Psoas muscle (tissue), 7 donors: ENCODE measurements at regions not wholly inside any gene's neighbourhood (a gene's known extent, or its start where the extent isn't known, plus 50 kb on each side); places are given as distances from the start of the nearest gene placed in this dataset.

Experiments
- ATAC-seq, 4 donors: fragments of 200-7000 bp; cut with Tn5 transposase; one replicate each; pipeline ENCODE4 v1.9.1; 2020; ENCODE audit warnings: moderate library complexity in 3 of 4, mild to moderate bottlenecking in 2 of 4
- DNase-seq, 2 donors: peaks; one replicate each; pipeline ENCODE4 v3.0.0-alpha.2; 2020
- H3K27ac ChIP-seq: fragments of 200-600 bp; one replicate; pipeline ENCODE4 v1.8.0; 2022
- H3K27me3 ChIP-seq, 3 donors: fragments of 200-600 bp in 1 of 3; one replicate each; pipeline versions ENCODE4 v1.6.1 to v1.8.0; 2013 to 2022; ENCODE audit warnings: low read length in 2 of 3, mild to moderate bottlenecking in 2 of 3, moderate library complexity in 1 of 3; ENCODE audit not compliant: insufficient read depth in 3 of 3
- H3K36me3 ChIP-seq, 2 donors: fragments of 200-600 bp in 1 of 2; one replicate each; pipeline versions ENCODE4 v1.6.1 to v1.8.0; 2013 to 2022; ENCODE audit warnings: low read depth in 1 of 2, mild to moderate bottlenecking in 1 of 2, moderate library complexity in 1 of 2; ENCODE audit not compliant: insufficient read depth in 1 of 2
- H3K4me1 ChIP-seq: fragments of 200-600 bp; one replicate; pipeline ENCODE4 v1.8.0; 2022
- H3K4me3 ChIP-seq: fragments of 200-600 bp; one replicate; pipeline ENCODE4 v1.8.0; 2022; ENCODE audit warnings: mild to moderate bottlenecking
- H3K9me3 ChIP-seq: fragments of 200-600 bp; one replicate; pipeline ENCODE4 v1.8.0; 2022
- CTCF ChIP-seq: fragments of 200-600 bp; IDR thresholded peaks from one replicate; pipeline ENCODE4 v1.8.0; 2022; ENCODE audit warnings: antibody characterized with exemption
- WGBS, 3 donors: extraction: QIAGEN DNeasy Blood & Tissue Kit; methylation state at CpG; one replicate each; pipeline versions ENCODE4 v1.1.6 to v1.1.7; 2013; 5-methylcytosine and 5-hydroxymethylcytosine counted together
- intact Hi-C, 2 donors: fragments of 100-400 bp; cut with DNase I; formaldehyde crosslinking; loops; one replicate each; pipeline versions ENCODE4 v1.11.0 to v1.14.2; 2022
- donor health status: healthy with polysubstance abuse.
- donor health status: DM: no; HTN: no; CAD: no; lungs with moderate emphysema.
- donor health status: Bipolar disorder and iron deficiency.
- donor health status: healthy.
- donor health status: DM: yes; HTN: yes; CAD: no.
- donor health status: DM: no; HTN: no; CAD: no.
- donor health status: DM: yes; HTN: yes; CAD: no.

- no peaks in the 10 kb centered on the region for H3K4me1 ChIP-seq
- intact Hi-C loops: no loop called here
- peak in 1 of 4 donors; percentile 54 for ATAC-seq
- no peak for TF ChIP-seq CTCF
- 75 to 76% (median 75%) methylated on average over 4 of the region's 4 CpGs for WGBS, 3 donors
- H3K9me3 ChIP-seq: no peaks in the 10 kb centered on the region
- H3K27ac ChIP-seq: no peak overlapping the region
- no peak for DNase-seq
- H3K4me3 ChIP-seq: no peak overlapping the region
- H3K36me3 ChIP-seq: no peaks in the 10 kb centered on the region
- peaks cover 0 to 3% (median 0%) of the 10 kb centered on the region in 3 donors for H3K27me3 ChIP-seq
Observed at GRCh38 chr3:59559721-59560435, 510.1 kb upstream of the CFAP20DC start.

GRCh38 chr3:59558906-59559720, 509.3 kb upstream of the CFAP20DC start:
- DNase-seq: no peak
- ATAC-seq: no peak
- Histone ChIP-seq H3K9me3 (no peaks in the 10 kb centered on the region), H3K4me1 (no peaks in the 10 kb centered on the region), H3K4me3 (no peak overlapping the region), H3K27me3 (peaks cover 0 to 3% (median 0%) of the 10 kb centered on the region in 3 donors), H3K27ac (no peak overlapping the region), H3K36me3 (no peaks in the 10 kb centered on the region)
- TF ChIP-seq CTCF: no peak
- 21 to 46% (median 28%) methylated on average over 1 of the region's 1 CpG for WGBS, 3 donors
- intact Hi-C loops: no loop called here

- Histone ChIP-seq H3K27ac (no peak overlapping the region), H3K36me3 (no peaks in the 10 kb centered on the region), H3K4me1 (no peaks in the 10 kb centered on the region), H3K4me3 (no peak overlapping the region), H3K27me3 (no peaks in the 10 kb centered on the region), H3K9me3 (no peaks in the 10 kb centered on the region)
- TF ChIP-seq CTCF: no peak
- no peak for DNase-seq
- intact Hi-C loops: no loop called here
- WGBS, 3 donors: 83 to 90% (median 86%) methylated on average over 6 of the region's 6 CpGs
- ATAC-seq: no peak
Observed at GRCh38 chr3:59555593-59556315, 505.9 kb upstream of the CFAP20DC start.

GRCh38 chr3:59553076-59553475, 503.3 kb upstream of the CFAP20DC start:
- no peak for TF ChIP-seq CTCF
- Histone ChIP-seq H3K27ac (no peak overlapping the region), H3K27me3 (no peaks in the 10 kb centered on the region), H3K36me3 (no peaks in the 10 kb centered on the region), H3K4me3 (no peak overlapping the region), H3K9me3 (no peaks in the 10 kb centered on the region), H3K4me1 (no peaks in the 10 kb centered on the region)
- ATAC-seq (no peak), DNase-seq (no peak)
- 65 to 72% (median 65%) methylated on average over 3 of the region's 3 CpGs for WGBS, 3 donors
- intact Hi-C loops: no loop called here
